CD4-positive, alpha-beta T cell (primary cell): ENCODE measurements at regions not wholly inside any gene's neighbourhood (a gene's known extent, or its start where the extent isn't known, plus 50 kb on each side); places are given as distances from the start of the nearest gene placed in this dataset.
"Not testable (repeated sequence)": the region's sequence is repeated elsewhere in the genome, so short reads cannot be mapped to it uniquely, and the experiment has no call there.

Experiments used
- ATAC-seq: fragments of 200-7000 bp; cut with Tn5 transposase; one replicate; pipeline ENCODE4 v1.10.0; 2022; ENCODE audit warnings: mild to moderate bottlenecking; ENCODE audit not compliant: poor library complexity
- CTCF ChIA-PET: fragments of 350-600 bp; sonication (Branson Sonifier 250); formaldehyde crosslinking; loops from one replicate; lab custom pipeline; 2021; ENCODE audit warnings: antibody characterized with exemption, inconsistent platforms; lab: Charles Lee
- POLR2A ChIA-PET: fragments of 350-600 bp; sonication (Branson Sonifier 250); formaldehyde crosslinking; loops from one replicate; lab custom pipeline; 2021; ENCODE audit warnings: antibody characterized with exemption, inconsistent platforms; lab: Charles Lee
- DNase-seq, 14 experiments: peaks; one replicate each; pipeline ENCODE4 v3.0.0-alpha.2; 2013 to 2020; ENCODE audit warnings: mixed read lengths in 2 of 14
- H3K27ac ChIP-seq, 2 donors: one replicate each; pipeline versions ENCODE4 v1.5.1 to v1.7.0; 2013; ENCODE audit warnings: low read length in 2 of 2, low read depth in 1 of 2, mild to moderate bottlenecking in 1 of 2
- H3K27me3 ChIP-seq, 2 experiments: 1 replicate in 1 of 2; 2 replicates in 1 of 2; pipeline versions ENCODE4 v1.6.1 to v1.7.0; 2013; ENCODE audit warnings: low read length in 2 of 2, control low read depth in 1 of 2, mild to moderate bottlenecking in 1 of 2, moderate library complexity in 1 of 2; ENCODE audit not compliant: insufficient read depth in 2 of 2, control insufficient read depth in 1 of 2
- H3K36me3 ChIP-seq: one replicate; pipeline ENCODE4 v1.6.1; 2013; ENCODE audit warnings: low read length, control low read depth; ENCODE audit not compliant: insufficient read depth
- H3K4me1 ChIP-seq: one replicate; pipeline ENCODE4 v1.6.1; 2013; ENCODE audit warnings: low read length, control low read depth; ENCODE audit not compliant: insufficient read depth
- H3K4me3 ChIP-seq: one replicate; pipeline ENCODE4 v1.5.1; 2013; ENCODE audit warnings: mild to moderate bottlenecking, low read length, moderate library complexity
- H3K9me3 ChIP-seq, 2 experiments: 1 replicate in 1 of 2; 2 replicates in 1 of 2; pipeline versions ENCODE4 v1.6.1 to v1.7.0; 2013; ENCODE audit warnings: low read length in 2 of 2, mild to moderate bottlenecking in 2 of 2, control low read depth in 1 of 2, moderate library complexity in 1 of 2; ENCODE audit not compliant: control insufficient read depth in 1 of 2, insufficient read depth in 1 of 2
- H3K27ac Mint-ChIP-seq: one replicate; pipeline ENCODE4 v1.8.0; 2020; ENCODE audit warnings: mixed read lengths
- H3K27me3 Mint-ChIP-seq: one replicate; pipeline ENCODE4 v1.8.0; 2021; ENCODE audit warnings: mixed read lengths
- H3K36me3 Mint-ChIP-seq: one replicate; pipeline ENCODE4 v1.8.0; 2021; ENCODE audit warnings: low read depth, mixed read lengths
- H3K4me1 Mint-ChIP-seq: one replicate; pipeline ENCODE4 v1.8.0; 2021; ENCODE audit warnings: low read depth, mixed read lengths
- H3K4me3 Mint-ChIP-seq: one replicate; pipeline ENCODE4 v1.8.0; 2020; ENCODE audit warnings: mild to moderate bottlenecking, mixed read lengths
- H3K9me3 Mint-ChIP-seq: one replicate; pipeline ENCODE4 v1.8.0; 2020; ENCODE audit warnings: mixed read lengths
- intact Hi-C, 2 experiments: fragments of 100-400 bp; cut with DNase I in 1 of 2; cut with micrococcal nuclease in 1 of 2; formaldehyde crosslinking; loops; one replicate each; pipeline versions ENCODE4 v1.15.1 to v1.9.0; 2023 to 2025; cut with DNase I, micrococcal nuclease

GRCh38 chr17:16859515-16859914 is 112.4 kb downstream of the TNFRSF13B start:
- H3K4me1 Mint-ChIP-seq, POLR2A ChIA-PET, CTCF ChIA-PET, ATAC-seq, intact Hi-C loops, H3K27me3 ChIP-seq, H3K27me3 Mint-ChIP-seq, H3K27ac Mint-ChIP-seq, H3K4me1 ChIP-seq, H3K4me3 ChIP-seq, H3K4me3 Mint-ChIP-seq, H3K27ac ChIP-seq, H3K9me3 Mint-ChIP-seq, DNase-seq, H3K9me3 ChIP-seq, H3K36me3 Mint-ChIP-seq, H3K36me3 ChIP-seq: not testable (repeated sequence)

DNA sequence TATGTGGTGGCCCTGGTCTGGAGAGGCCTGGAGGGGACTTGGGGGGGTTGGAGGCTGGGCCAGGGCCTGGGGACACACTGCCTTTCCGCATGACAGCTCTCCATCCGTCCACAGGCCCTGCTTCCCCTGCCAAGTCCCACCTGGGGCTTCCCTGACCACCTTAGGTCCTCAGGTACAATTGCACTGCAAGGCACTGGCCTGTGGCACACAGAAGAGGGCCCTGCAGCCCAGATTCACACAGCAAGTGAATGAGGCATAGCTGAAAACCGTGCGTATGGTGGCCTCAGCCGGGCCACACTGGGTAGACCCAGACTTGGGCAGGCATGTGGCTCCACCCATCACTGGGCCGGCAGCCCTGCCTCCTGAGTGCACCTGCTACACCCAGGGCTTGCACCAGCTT is 114.2 kb downstream of the TNFRSF13B start:
- H3K27me3 Mint-ChIP-seq, H3K4me3 Mint-ChIP-seq, POLR2A ChIA-PET, H3K4me1 ChIP-seq, H3K27ac ChIP-seq, H3K27me3 ChIP-seq, H3K27ac Mint-ChIP-seq, H3K9me3 Mint-ChIP-seq, ATAC-seq, H3K4me1 Mint-ChIP-seq, H3K36me3 Mint-ChIP-seq, CTCF ChIA-PET, H3K9me3 ChIP-seq, intact Hi-C loops, H3K4me3 ChIP-seq, DNase-seq, H3K36me3 ChIP-seq: not testable (repeated sequence)

GRCh38 chr17:16856846-16857245 is 115.1 kb downstream of the TNFRSF13B start:
- H3K9me3 Mint-ChIP-seq, H3K27ac Mint-ChIP-seq, POLR2A ChIA-PET, H3K36me3 ChIP-seq, H3K36me3 Mint-ChIP-seq, ATAC-seq, H3K4me3 ChIP-seq, CTCF ChIA-PET, H3K4me1 Mint-ChIP-seq, H3K4me1 ChIP-seq, H3K27me3 ChIP-seq, H3K27me3 Mint-ChIP-seq, H3K27ac ChIP-seq, H3K4me3 Mint-ChIP-seq, DNase-seq, intact Hi-C loops, H3K9me3 ChIP-seq: not testable (repeated sequence)

DNA sequence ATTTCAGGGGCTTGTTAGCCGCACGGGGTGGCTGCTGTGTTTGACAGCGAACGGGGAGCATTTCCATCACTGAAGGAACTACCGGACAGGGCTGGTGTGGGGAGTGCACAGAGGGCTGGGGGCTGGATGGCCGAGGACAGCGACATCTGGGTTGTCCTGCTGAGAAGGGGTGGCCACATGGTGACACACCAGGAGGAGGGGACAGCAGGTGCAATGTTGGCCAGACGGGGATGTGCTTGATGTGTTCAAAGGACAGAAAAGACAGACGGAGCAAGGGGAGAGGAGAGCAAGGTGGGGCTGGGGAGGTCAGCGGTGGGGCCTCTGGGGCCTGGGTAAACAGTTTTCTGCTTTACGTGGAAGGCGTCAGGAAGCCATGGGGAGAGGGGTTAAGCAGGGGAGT is 115.7 kb downstream of the TNFRSF13B start:
- H3K4me1 ChIP-seq, ATAC-seq, POLR2A ChIA-PET, DNase-seq, H3K27me3 Mint-ChIP-seq, H3K4me3 ChIP-seq, H3K4me3 Mint-ChIP-seq, H3K27ac ChIP-seq, H3K36me3 Mint-ChIP-seq, intact Hi-C loops, H3K27me3 ChIP-seq, CTCF ChIA-PET, H3K36me3 ChIP-seq, H3K9me3 ChIP-seq, H3K4me1 Mint-ChIP-seq, H3K27ac Mint-ChIP-seq, H3K9me3 Mint-ChIP-seq: not testable (repeated sequence)

GRCh38 chr17:16854636-16855035 is 117.3 kb downstream of the TNFRSF13B start:
- H3K4me1 Mint-ChIP-seq, H3K4me3 ChIP-seq, H3K27ac Mint-ChIP-seq, DNase-seq, H3K4me3 Mint-ChIP-seq, H3K4me1 ChIP-seq, H3K9me3 Mint-ChIP-seq, H3K27ac ChIP-seq, intact Hi-C loops, H3K36me3 ChIP-seq, H3K27me3 Mint-ChIP-seq, H3K9me3 ChIP-seq, ATAC-seq, CTCF ChIA-PET, H3K36me3 Mint-ChIP-seq, H3K27me3 ChIP-seq, POLR2A ChIA-PET: not testable (repeated sequence)
